ENCODE measurements at regions not wholly inside any gene's neighbourhood (a gene's known extent, or its start where the extent isn't known, plus 50 kb on each side); places are given as distances from the start of the nearest gene placed in this dataset.

GRCh38 chr2:121010998-121011397, 274.0 kb downstream of the TFCP2L1 start:
- TF ChIP-seq CTCF (IDR thresholded peaks at IDR 0.05; ENCODE audit: low read depth, low read length): no peak
- no peak for DNase-seq (ENCODE audit: low read depth, low spot score)
- ChIA-PET POLR2A (interaction anchor here (0.6 kb wide), 1 partner anchor 13 kb away, joined by 4 read pairs; no protein-coding TSS in a partner anchor), CTCF (no interaction called here)
- H3K27me3 ChIP-seq (ENCODE audit: control insufficient read depth, insufficient read depth, low read length): peaks cover 6% of the 10 kb centered on the region
- H3K9me3 ChIP-seq (ENCODE audit: control insufficient read depth, insufficient read depth, low read length): no peaks in the 10 kb centered on the region; the same call in 1 of the 2 replicates
- H3K27ac ChIP-seq (ENCODE audit: low read depth, low read length): no peak overlapping the region
- no peak overlapping the region for H3K4me3 ChIP-seq (ENCODE audit: low read depth, low read length)

- no peak for DNase-seq (ENCODE audit: low read depth, low spot score)
- Histone ChIP-seq H3K27ac (ENCODE audit: low read depth, low read length) (no peak overlapping the region), H3K4me3 (ENCODE audit: low read depth, low read length) (no peak overlapping the region), H3K27me3 (ENCODE audit: control insufficient read depth, insufficient read depth, low read length) (peaks cover 6% of the 10 kb centered on the region), H3K9me3 (ENCODE audit: control insufficient read depth, insufficient read depth, low read length) (no peaks in the 10 kb centered on the region; the same call in 1 of the 2 replicates)
- ChIA-PET CTCF (no interaction called here), POLR2A (no interaction called here)
- no peak for TF ChIP-seq CTCF (IDR thresholded peaks at IDR 0.05; ENCODE audit: low read depth, low read length)
Measured at GRCh38 chr2:121014876-121015275, 270.1 kb downstream of the TFCP2L1 start.

GRCh38 chr2:121015971-121016485, 269.0 kb downstream of the TFCP2L1 start:
- CTCF ChIA-PET: no interaction called here
- POLR2A ChIA-PET: no interaction called here
- no peak for TF ChIP-seq CTCF (IDR thresholded peaks at IDR 0.05; ENCODE audit: low read depth, low read length)

GRCh38 chr2:121017396-121017795, 267.6 kb downstream of the TFCP2L1 start:
- no peak overlapping the region for H3K27ac ChIP-seq (ENCODE audit: low read depth, low read length)
- ChIA-PET CTCF (no interaction called here), POLR2A (no interaction called here)
- no peak overlapping the region for H3K4me3 ChIP-seq (ENCODE audit: low read depth, low read length)
- H3K9me3 ChIP-seq (ENCODE audit: control insufficient read depth, insufficient read depth, low read length): no peaks in the 10 kb centered on the region; the same call in 1 of the 2 replicates
- no peak for DNase-seq (ENCODE audit: low read depth, low spot score)
- peaks cover 10% of the 10 kb centered on the region for H3K27me3 ChIP-seq (ENCODE audit: control insufficient read depth, insufficient read depth, low read length)
- no peak for TF ChIP-seq CTCF (IDR thresholded peaks at IDR 0.05; ENCODE audit: low read depth, low read length)

More at GRCh38 chr2:121015971-121016485, 269.0 kb downstream of the TFCP2L1 start:
- Histone ChIP-seq H3K27me3 (ENCODE audit: control insufficient read depth, insufficient read depth, low read length) (peaks cover 7% of the 10 kb centered on the region), H3K9me3 (ENCODE audit: control insufficient read depth, insufficient read depth, low read length) (no peaks in the 10 kb centered on the region; the same call in 1 of the 2 replicates), H3K27ac (ENCODE audit: low read depth, low read length) (no peak overlapping the region), H3K4me3 (ENCODE audit: low read depth, low read length) (no peak overlapping the region)
- DNase-seq (ENCODE audit: low read depth, low spot score): no peak

- no peak for DNase-seq (ENCODE audit: low read depth, low spot score)
- POLR2A ChIA-PET: no interaction called here
- Histone ChIP-seq H3K27me3 (ENCODE audit: control insufficient read depth, insufficient read depth, low read length) (peaks cover 10% of the 10 kb centered on the region), H3K27ac (ENCODE audit: low read depth, low read length) (no peak overlapping the region), H3K4me3 (ENCODE audit: low read depth, low read length) (no peak overlapping the region), H3K9me3 (ENCODE audit: control insufficient read depth, insufficient read depth, low read length) (no peaks in the 10 kb centered on the region; the same call in 1 of the 2 replicates)
- CTCF ChIA-PET: no interaction called here
- TF ChIP-seq CTCF (IDR thresholded peaks at IDR 0.05; ENCODE audit: low read depth, low read length): no peak
Measured at GRCh38 chr2:121018136-121019061, 266.6 kb downstream of the TFCP2L1 start.

All from AG04450 (cell line).